ENCODE measurements at regions not wholly inside any gene's neighbourhood (a gene's known extent, or its start where the extent isn't known, plus 50 kb on each side); places are given as distances from the start of the nearest gene placed in this dataset.

- Histone ChIP-seq H3K79me2 (ENCODE audit: insufficient read depth, low read length) (no peaks in the 10 kb centered on the region), H3K36me3 (ENCODE audit: insufficient read depth, low read length) (no peaks in the 10 kb centered on the region), H3F3A (ENCODE audit: insufficient read depth, low read length) (no peaks in the 10 kb centered on the region), H3K9me3 (ENCODE audit: low read length) (no peaks in the 10 kb centered on the region), H3K4me3 (ENCODE audit: low read depth, low read length, poor library complexity, severe bottlenecking) (no peak overlapping the region), H3K4me2 (ENCODE audit: low read length) (no peak overlapping the region), H3K4me1 (ENCODE audit: insufficient read depth, low read length, severe bottlenecking) (no peaks in the 10 kb centered on the region), H3K27me3 (ENCODE audit: insufficient read depth, low read length) (no peaks in the 10 kb centered on the region; the same call in 1 of the 2 replicates), H4K20me1 (ENCODE audit: insufficient read depth, low read length) (no peaks in the 10 kb centered on the region), H3K9me2 (ENCODE audit: low read depth, low read length) (no peaks in the 10 kb centered on the region), H3K9ac (ENCODE audit: low read length) (no peak overlapping the region), H3K27ac (ENCODE audit: low read depth, low read length, poor library complexity, severe bottlenecking) (no peak overlapping the region), H2AFZ (ENCODE audit: low read length) (no peak overlapping the region)
- TF ChIP-seq CTCF (IDR thresholded peaks at IDR 0.05; ENCODE audit: low read length) (no peak), EZH2 (IDR thresholded peaks at IDR 0.05; ENCODE audit: borderline replicate concordance, low read length) (no peak)
Measured at GRCh38 chr10:121115154-121115553, 264.0 kb downstream of the WDR11 start.

- no peak overlapping the region for H3K9ac ChIP-seq (ENCODE audit: low read length)
- TF ChIP-seq EZH2 (IDR thresholded peaks at IDR 0.05; ENCODE audit: borderline replicate concordance, low read length) (no peak), CTCF (IDR thresholded peaks at IDR 0.05; ENCODE audit: low read length) (no peak)
- no peaks in the 10 kb centered on the region; the same call in 1 of the 2 replicates for H3K27me3 ChIP-seq (ENCODE audit: insufficient read depth, low read length)
- no peak overlapping the region for H3K4me3 ChIP-seq (ENCODE audit: low read depth, low read length, poor library complexity, severe bottlenecking)
- no peaks in the 10 kb centered on the region for H4K20me1 ChIP-seq (ENCODE audit: insufficient read depth, low read length)
- H3K27ac ChIP-seq (ENCODE audit: low read depth, low read length, poor library complexity, severe bottlenecking): no peak overlapping the region
- H3K9me2 ChIP-seq (ENCODE audit: low read depth, low read length): no peaks in the 10 kb centered on the region
- no peaks in the 10 kb centered on the region for H3K9me3 ChIP-seq (ENCODE audit: low read length)
- H3K79me2 ChIP-seq (ENCODE audit: insufficient read depth, low read length): no peaks in the 10 kb centered on the region
- H2AFZ ChIP-seq (ENCODE audit: low read length): no peak overlapping the region
- no peak overlapping the region for H3K4me2 ChIP-seq (ENCODE audit: low read length)
- H3K4me1 ChIP-seq (ENCODE audit: insufficient read depth, low read length, severe bottlenecking): no peaks in the 10 kb centered on the region
- no peaks in the 10 kb centered on the region for H3F3A ChIP-seq (ENCODE audit: insufficient read depth, low read length)
- no peaks in the 10 kb centered on the region for H3K36me3 ChIP-seq (ENCODE audit: insufficient read depth, low read length)
Measured at GRCh38 chr10:121121462-121121861, 270.3 kb downstream of the WDR11 start.

GRCh38 chr10:121127151-121127906 is 276.2 kb downstream of the WDR11 start:
- no peak overlapping the region for H3K9ac ChIP-seq (ENCODE audit: low read length)
- H3K79me2 ChIP-seq (ENCODE audit: insufficient read depth, low read length): no peaks in the 10 kb centered on the region
- H3K4me1 ChIP-seq (ENCODE audit: insufficient read depth, low read length, severe bottlenecking): no peaks in the 10 kb centered on the region
- H3K9me3 ChIP-seq (ENCODE audit: low read length): no peaks in the 10 kb centered on the region
- H3K4me3 ChIP-seq (ENCODE audit: low read depth, low read length, poor library complexity, severe bottlenecking): no peak overlapping the region
- no peaks in the 10 kb centered on the region for H3F3A ChIP-seq (ENCODE audit: insufficient read depth, low read length)
- H3K9me2 ChIP-seq (ENCODE audit: low read depth, low read length): no peaks in the 10 kb centered on the region
- no peak overlapping the region for H2AFZ ChIP-seq (ENCODE audit: low read length)
- TF ChIP-seq CTCF (IDR thresholded peaks at IDR 0.05; ENCODE audit: low read length): no peak
- no peak for TF ChIP-seq EZH2 (IDR thresholded peaks at IDR 0.05; ENCODE audit: borderline replicate concordance, low read length)
- H3K27ac ChIP-seq (ENCODE audit: low read depth, low read length, poor library complexity, severe bottlenecking): no peak overlapping the region
- H3K27me3 ChIP-seq (ENCODE audit: insufficient read depth, low read length): no peaks in the 10 kb centered on the region
- H3K4me2 ChIP-seq (ENCODE audit: low read length): no peak overlapping the region
- H4K20me1 ChIP-seq (ENCODE audit: insufficient read depth, low read length): no peaks in the 10 kb centered on the region
- H3K36me3 ChIP-seq (ENCODE audit: insufficient read depth, low read length): no peaks in the 10 kb centered on the region
